ENCODE measurements at regions not wholly inside any gene's neighbourhood (a gene's known extent, or its start where the extent isn't known, plus 50 kb on each side); places are given as distances from the start of the nearest gene placed in this dataset.

- TF ChIP-seq NR2C2 (CRISPR knock-in tag; IDR thresholded peaks at IDR 0.05; ENCODE audit: borderline replicate concordance) (no peak), ATF1 (CRISPR knock-in tag; IDR thresholded peaks at IDR 0.05) (no peak), ZNF775 (CRISPR knock-in tag; IDR thresholded peaks at IDR 0.05; ENCODE audit: borderline replicate concordance) (no peak), ZNF547 (CRISPR knock-in tag; IDR thresholded peaks at IDR 0.05) (no peak), CENPBD1 (CRISPR knock-in tag; IDR thresholded peaks at IDR 0.05; ENCODE audit: borderline replicate concordance, low read depth) (no peak), KMT2B (CRISPR knock-in tag; IDR thresholded peaks at IDR 0.05) (no peak), RNF2 (conservative IDR thresholded peaks at IDR 0.05; ENCODE audit: low read depth) (no peak), DNMT1 (CRISPR knock-in tag; IDR thresholded peaks at IDR 0.05) (no peak), HNF4A (CRISPR knock-in tag; IDR thresholded peaks at IDR 0.05) (peak; percentile 22; the same call in 1 of the 2 replicates), NAIF1 (CRISPR knock-in tag; IDR thresholded peaks at IDR 0.05; ENCODE audit: borderline replicate concordance) (no peak), ELF4 (CRISPR knock-in tag; IDR thresholded peaks at IDR 0.05; ENCODE audit: borderline replicate concordance) (no peak), ZNF468 (CRISPR knock-in tag; IDR thresholded peaks at IDR 0.05) (no peak), ZNF484 (CRISPR knock-in tag; IDR thresholded peaks at IDR 0.05; ENCODE audit: borderline replicate concordance, low read depth) (no peak), TEAD2 (CRISPR knock-in tag; IDR thresholded peaks at IDR 0.05) (no peak), RAD51 (IDR thresholded peaks at IDR 0.05; ENCODE audit: borderline replicate concordance) (no peak), ZBTB21 (CRISPR knock-in tag; IDR thresholded peaks at IDR 0.05) (no peak), MBD4 (IDR thresholded peaks at IDR 0.05; ENCODE audit: borderline replicate concordance, low read length) (no peak), CENPT (CRISPR knock-in tag; IDR thresholded peaks at IDR 0.05; ENCODE audit: low read depth) (no peak), ZMYM3 (CRISPR knock-in tag; IDR thresholded peaks at IDR 0.05) (peak; percentile 51), ZSCAN25 (CRISPR knock-in tag; IDR thresholded peaks at IDR 0.05) (no peak), GATAD1 (CRISPR knock-in tag; IDR thresholded peaks at IDR 0.05) (0 out of 2 replicates have a peak, but pooled peaks have one; percentile 15), TSC22D2 (CRISPR knock-in tag; IDR thresholded peaks at IDR 0.05; ENCODE audit: borderline replicate concordance) (no peak), NR2F2 (IDR thresholded peaks at IDR 0.05; ENCODE audit: borderline replicate concordance, low read depth) (no peak), ZBTB7B (CRISPR knock-in tag; IDR thresholded peaks at IDR 0.05) (0 out of 2 replicates have a peak, but pooled peaks have one; percentile 59), ZSCAN22 (CRISPR knock-in tag; IDR thresholded peaks at IDR 0.05) (no peak), SP2 (CRISPR knock-in tag; IDR thresholded peaks at IDR 0.05) (no peak), ZNF263 (CRISPR knock-in tag; IDR thresholded peaks at IDR 0.05) (no peak), ZIK1 (CRISPR knock-in tag; IDR thresholded peaks at IDR 0.05; ENCODE audit: borderline replicate concordance, low read depth) (no peak), MEIS1 (CRISPR knock-in tag; IDR thresholded peaks at IDR 0.05; ENCODE audit: borderline replicate concordance) (no peak), ZNF512B (CRISPR knock-in tag; IDR thresholded peaks at IDR 0.05; ENCODE audit: borderline replicate concordance) (no peak; the same call in 1 of the 2 replicates), MYNN (CRISPR knock-in tag; IDR thresholded peaks at IDR 0.05; ENCODE audit: low read depth) (no peak)
Observed at GRCh38 chr14:101235335-101236103, 325.8 kb upstream of the DIO3 start (continued).
